Dendritic cell treated with granulocyte-macrophage colony-stimulating factor and Interleukin-4, amounts not matched to agents 40 ng/mL and 50 ng/mL, for 4 days (primary cell): ENCODE measurements at regions not wholly inside any gene's neighbourhood (a gene's known extent, or its start where the extent isn't known, plus 50 kb on each side); places are given as distances from the start of the nearest gene placed in this dataset.

ENCODE experiments used
- H3K27ac Mint-ChIP-seq: one replicate; pipeline ENCODE4 v1.8.0; 2022; ENCODE audit warnings: mild to moderate bottlenecking, mixed read lengths
- H3K27me3 Mint-ChIP-seq: one replicate; pipeline ENCODE4 v1.8.0; 2022; ENCODE audit warnings: mild to moderate bottlenecking, mixed read lengths
- H3K36me3 Mint-ChIP-seq: one replicate; pipeline ENCODE4 v1.8.0; 2022; ENCODE audit warnings: low read depth, mixed read lengths
- H3K4me1 Mint-ChIP-seq: one replicate; pipeline ENCODE4 v1.8.0; 2022; ENCODE audit warnings: low read depth, mixed read lengths
- H3K4me3 Mint-ChIP-seq: one replicate; pipeline ENCODE4 v1.8.0; 2022; ENCODE audit warnings: mild to moderate bottlenecking, moderate library complexity, mixed read lengths
- H3K9me3 Mint-ChIP-seq: one replicate; pipeline ENCODE4 v1.8.0; 2022; ENCODE audit warnings: mixed read lengths
- intact Hi-C: fragments of 100-400 bp; cut with micrococcal nuclease; formaldehyde crosslinking; loops from one replicate; pipeline ENCODE4 v1.15.0; 2022

DNA sequence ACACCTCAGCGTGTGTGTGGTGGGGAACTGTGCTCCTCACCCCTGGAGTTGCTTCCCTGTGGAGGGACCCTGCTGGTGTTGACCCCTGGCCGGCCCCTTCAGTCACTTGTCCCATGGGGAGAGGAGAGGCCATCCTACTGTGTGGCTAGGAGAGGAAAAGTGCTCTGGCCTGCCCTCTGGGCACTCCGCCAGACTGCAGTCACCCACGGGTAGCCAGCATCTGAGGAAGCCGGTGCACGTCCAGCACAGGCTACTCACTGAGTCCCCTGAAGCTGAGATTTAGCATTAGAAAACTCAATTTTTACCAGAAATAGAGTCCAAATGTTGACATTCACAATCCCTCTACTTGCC lies 211.5 kb upstream of the RAB6C start:
- Mint-ChIP-seq H3K9me3 (peaks cover 7% of the 10 kb centered on the region), H3K27ac (no peak overlapping the region), H3K36me3 (no peaks in the 10 kb centered on the region), H3K27me3 (peaks cover 44% of the 10 kb centered on the region), H3K4me1 (peaks cover 14% of the 10 kb centered on the region), H3K4me3 (no peak overlapping the region)
- intact Hi-C loops, result no loop called here

DNA sequence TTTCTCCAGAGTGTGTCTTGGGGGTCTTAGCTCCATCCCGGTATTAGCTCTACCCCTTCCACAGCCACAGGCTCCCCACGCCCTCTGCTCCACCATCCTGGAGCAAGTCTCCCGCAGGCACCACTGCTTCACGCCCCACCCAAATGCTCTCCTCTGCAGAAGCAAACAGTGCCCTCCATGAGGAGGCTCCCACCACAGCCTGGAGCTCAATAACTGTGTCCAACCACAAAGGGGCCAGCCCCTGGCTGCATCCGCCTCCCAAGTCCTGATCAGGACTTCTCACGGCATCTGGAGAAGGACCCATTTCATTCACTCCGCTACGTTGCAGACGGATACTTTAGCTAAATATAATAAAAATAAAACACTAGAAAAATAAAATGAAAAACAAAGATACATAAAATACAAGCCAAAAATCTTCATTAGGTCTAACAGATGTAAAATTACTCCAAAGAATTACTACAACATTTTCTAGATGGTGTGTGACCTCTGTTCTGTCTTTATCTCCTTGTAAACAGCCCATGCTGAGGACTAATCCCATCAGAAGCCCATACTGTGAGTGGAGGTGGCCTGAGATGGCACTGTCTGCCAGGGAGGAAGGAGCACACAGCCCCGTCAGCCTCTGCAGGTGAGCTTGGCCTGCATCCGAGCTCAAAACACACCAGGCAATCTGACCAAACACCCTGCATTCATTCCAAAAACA lies 210.8 kb upstream of the RAB6C start:
- intact Hi-C loops, result no loop called here
- Mint-ChIP-seq H3K4me3 (no peak overlapping the region), H3K36me3 (no peaks in the 10 kb centered on the region), H3K27ac (no peak overlapping the region), H3K9me3 (peaks cover 7% of the 10 kb centered on the region), H3K4me1 (peaks cover 14% of the 10 kb centered on the region), H3K27me3 (peaks cover 44% of the 10 kb centered on the region)

DNA sequence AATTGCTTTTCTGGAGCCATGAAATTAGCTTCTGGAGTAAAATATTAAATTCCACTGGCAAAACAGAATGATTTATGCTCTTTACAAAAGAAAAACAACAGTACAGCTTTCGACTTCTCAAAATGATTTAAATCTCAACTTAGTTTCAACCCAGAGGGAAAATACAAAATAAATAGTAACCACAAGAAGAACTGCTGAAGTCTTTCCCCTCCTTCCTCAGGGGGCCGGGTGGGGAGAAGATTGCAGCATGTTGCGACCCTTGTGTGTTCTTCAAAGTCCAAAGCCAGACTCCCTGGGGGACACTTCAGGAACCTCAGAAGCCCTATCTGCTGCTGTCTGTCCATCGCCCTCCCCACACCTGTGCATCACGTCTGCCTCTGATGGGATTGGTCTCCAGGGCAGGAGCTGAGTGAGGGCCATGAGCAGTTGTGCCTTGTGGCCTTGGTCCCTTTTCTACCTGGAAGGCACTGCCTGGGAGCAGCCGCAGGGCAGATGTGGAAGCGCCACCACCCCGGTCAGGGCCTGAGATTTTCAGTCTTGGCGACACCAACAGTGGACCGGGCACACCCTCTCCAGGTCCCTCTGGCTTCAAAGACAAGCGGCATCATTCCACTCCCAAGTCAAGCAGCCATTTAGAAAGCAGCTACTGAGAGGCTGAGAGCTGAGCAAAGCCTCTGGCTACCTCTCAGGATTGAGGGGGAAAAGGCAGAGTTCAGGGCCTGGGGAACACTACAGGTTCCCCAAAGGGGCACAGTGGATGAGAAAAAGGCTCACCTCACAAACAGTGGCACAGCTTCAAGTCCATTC lies 210.1 kb upstream of the RAB6C start:
- intact Hi-C loops, result no loop called here
- no peak overlapping the region for H3K27ac Mint-ChIP-seq

DNA sequence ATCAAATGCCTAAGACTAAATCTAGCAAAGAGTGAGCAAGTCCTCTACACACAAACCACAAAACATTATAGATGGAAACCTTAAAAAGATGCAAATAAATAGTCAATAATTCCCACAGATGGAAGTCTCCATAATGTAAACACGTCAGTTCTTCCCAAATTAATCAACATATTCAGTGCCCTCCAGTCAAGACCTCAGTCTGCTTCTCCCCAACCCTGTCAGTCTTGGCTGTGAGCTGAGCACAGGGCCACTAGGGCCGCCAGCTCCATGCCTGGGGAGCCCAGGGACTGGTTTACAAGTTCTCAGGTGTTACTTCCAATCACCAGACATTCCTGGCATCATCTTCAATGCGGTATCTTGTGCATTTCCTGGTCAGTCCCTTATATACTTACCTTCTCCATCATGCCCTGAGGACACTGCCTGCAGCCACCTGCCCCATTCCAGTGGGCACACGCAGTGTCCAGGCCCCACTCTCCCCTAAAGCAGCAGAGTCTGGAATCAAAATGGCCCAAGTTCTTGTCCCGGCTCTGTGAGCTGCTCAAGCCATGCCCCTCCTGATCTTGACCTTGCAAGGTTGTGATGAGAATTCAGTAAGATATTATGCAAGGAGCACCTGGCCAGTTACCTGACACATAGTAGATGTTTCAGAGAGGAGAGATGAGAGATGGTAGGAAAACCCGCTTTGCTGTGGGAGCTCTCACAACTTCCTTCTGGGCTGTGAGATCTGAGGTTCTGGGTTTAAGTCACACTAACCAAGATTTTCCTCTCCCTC lies 207.9 kb upstream of the RAB6C start:
- peaks cover 7% of the 10 kb centered on the region for H3K4me1 Mint-ChIP-seq
- H3K4me3 Mint-ChIP-seq, result no peak overlapping the region
- H3K36me3 Mint-ChIP-seq, result no peaks in the 10 kb centered on the region
- intact Hi-C loops, result no loop called here
- peaks cover 31% of the 10 kb centered on the region for H3K27me3 Mint-ChIP-seq
- H3K9me3 Mint-ChIP-seq, result peaks cover 7% of the 10 kb centered on the region
- no peak overlapping the region for H3K27ac Mint-ChIP-seq

More for the DNA sequence above, 210.1 kb upstream of the RAB6C start:
- H3K36me3 Mint-ChIP-seq, result no peaks in the 10 kb centered on the region
- peaks cover 7% of the 10 kb centered on the region for H3K9me3 Mint-ChIP-seq
- H3K4me3 Mint-ChIP-seq, result no peak overlapping the region
- H3K4me1 Mint-ChIP-seq, result peaks cover 14% of the 10 kb centered on the region
- H3K27me3 Mint-ChIP-seq, result peaks cover 46% of the 10 kb centered on the region

DNA sequence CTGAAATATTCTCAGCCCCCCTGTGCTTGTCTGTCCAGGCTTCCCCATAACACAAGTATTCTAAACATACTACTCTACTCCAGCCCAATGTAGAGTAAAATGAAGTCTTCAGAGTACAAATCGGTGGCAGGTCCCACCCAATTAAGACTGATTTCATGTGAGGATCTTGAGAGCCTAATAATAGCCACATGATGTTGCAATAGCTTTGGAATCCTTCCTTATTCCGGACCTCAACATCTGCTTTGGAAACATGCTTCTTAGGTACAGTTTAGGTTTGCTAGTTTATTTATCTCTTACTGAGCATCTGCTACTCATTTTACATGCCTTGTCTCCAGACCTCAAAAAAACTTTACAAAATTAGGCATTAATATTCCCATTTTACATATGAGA lies 207.3 kb upstream of the RAB6C start:
- Mint-ChIP-seq H3K27me3 (peaks cover 27% of the 10 kb centered on the region), H3K4me3 (no peak overlapping the region), H3K36me3 (no peaks in the 10 kb centered on the region), H3K9me3 (peaks cover 7% of the 10 kb centered on the region), H3K27ac (no peak overlapping the region), H3K4me1 (peaks cover 7% of the 10 kb centered on the region)
- intact Hi-C loops, result no loop called here

DNA sequence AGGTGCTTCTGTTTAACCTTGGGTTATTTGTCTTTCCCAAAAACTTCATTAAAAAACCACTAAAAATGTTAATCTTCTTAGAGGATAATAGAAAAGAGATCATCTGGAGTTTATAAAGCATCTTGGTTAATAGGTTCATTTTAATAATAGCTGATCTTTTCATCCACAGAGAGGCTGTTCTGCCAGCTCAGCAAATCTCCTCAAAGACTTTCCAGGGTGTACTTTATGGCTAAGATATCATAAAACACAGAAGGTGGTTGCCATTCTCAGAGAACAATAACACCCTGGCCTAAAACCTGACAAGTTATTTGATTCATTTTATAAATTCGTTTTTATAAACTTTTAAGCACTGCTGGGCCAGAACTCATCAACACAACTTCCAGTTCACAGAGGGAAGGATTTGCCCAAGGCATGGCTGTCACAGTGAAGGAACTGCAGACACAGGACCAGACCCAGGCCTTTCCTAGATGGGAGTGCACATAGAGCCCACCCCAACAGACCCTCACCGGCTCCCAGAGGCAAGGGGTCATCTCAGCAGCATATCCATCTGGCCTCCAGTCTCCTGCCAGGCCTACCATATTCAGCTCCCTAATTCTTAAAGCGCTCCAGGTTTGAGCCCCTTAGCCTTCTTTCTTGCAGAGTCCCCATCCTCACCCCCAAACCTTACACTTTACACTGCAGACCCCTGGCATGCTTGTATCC lies 203.4 kb upstream of the RAB6C start:
- H3K27me3 Mint-ChIP-seq, result peaks cover 25% of the 10 kb centered on the region
- H3K9me3 Mint-ChIP-seq, result peaks cover 7% of the 10 kb centered on the region
- intact Hi-C loops, result no loop called here

DNA sequence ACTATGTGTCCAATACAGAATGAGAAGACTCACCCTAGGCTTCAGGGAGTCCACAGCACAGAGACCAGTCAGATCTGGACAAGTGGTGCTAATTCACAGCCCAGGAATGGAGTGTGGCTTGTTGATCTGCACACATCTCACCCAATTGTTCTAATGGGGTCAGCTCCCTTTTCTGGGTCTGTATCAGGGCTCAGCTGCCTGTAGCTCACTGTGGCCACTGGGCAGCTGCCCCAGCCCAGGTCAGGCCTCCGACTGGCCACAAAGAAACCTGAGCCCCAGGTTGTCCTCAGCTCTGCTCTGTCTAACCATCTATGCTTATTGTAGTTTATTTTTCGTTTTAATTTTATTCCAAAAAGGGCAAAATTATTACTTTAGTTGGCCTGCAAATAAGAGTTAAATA lies 202.3 kb upstream of the RAB6C start:
- no peak overlapping the region for H3K27ac Mint-ChIP-seq
- intact Hi-C loops, result no loop called here
- H3K4me1 Mint-ChIP-seq, result peaks cover 1% of the 10 kb centered on the region
- peaks cover 7% of the 10 kb centered on the region for H3K9me3 Mint-ChIP-seq
- H3K27me3 Mint-ChIP-seq, result peaks cover 26% of the 10 kb centered on the region
- H3K36me3 Mint-ChIP-seq, result no peaks in the 10 kb centered on the region
- no peak overlapping the region for H3K4me3 Mint-ChIP-seq

More for the DNA sequence above, 203.4 kb upstream of the RAB6C start:
- no peak overlapping the region for H3K4me3 Mint-ChIP-seq
- no peak overlapping the region for H3K27ac Mint-ChIP-seq
- no peaks in the 10 kb centered on the region for H3K36me3 Mint-ChIP-seq
- H3K4me1 Mint-ChIP-seq, result peaks cover 7% of the 10 kb centered on the region

DNA sequence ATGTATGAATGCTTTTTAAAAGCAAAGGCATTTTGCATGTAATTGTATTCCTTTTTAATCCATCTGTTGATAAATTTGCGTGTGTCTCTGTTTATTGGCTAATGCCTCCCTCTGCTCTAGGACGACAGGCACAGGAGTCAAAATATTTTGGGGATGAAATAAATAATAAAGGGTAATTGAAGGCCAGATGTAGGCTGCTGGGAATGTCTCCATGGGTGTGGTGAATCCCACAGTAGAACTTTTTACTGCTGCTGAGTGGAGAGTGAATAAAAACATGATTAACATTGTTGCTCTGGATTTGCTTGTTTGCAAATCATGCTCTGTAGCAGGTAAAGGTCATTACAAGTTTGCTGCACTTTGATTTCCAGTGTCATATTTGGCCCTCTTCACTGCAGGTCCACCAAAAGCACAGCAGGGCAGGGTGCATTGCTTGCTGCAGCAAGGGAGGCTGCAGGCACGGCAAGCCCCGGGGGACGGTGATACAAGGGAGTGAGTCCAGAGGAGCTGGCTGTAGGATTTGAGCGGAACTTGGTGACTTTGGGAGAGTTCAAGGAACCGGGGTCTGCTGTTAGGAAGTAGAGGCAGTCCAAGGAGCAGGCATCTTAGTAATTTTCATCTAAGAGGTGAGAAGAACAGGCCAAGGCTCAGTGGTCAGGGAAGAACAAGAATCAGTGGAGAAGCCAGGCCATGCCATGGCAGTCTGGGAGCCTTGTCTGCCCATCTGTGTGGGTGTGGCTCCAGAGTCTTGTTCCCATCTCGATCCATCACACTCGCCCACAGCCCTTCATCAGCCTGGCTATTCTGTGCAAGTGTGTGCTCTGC lies 201.5 kb upstream of the RAB6C start:
- Mint-ChIP-seq H3K4me3 (no peak overlapping the region), H3K9me3 (no peaks in the 10 kb centered on the region), H3K4me1 (no peaks in the 10 kb centered on the region), H3K27me3 (peaks cover 26% of the 10 kb centered on the region), H3K27ac (no peak overlapping the region), H3K36me3 (no peaks in the 10 kb centered on the region)
- intact Hi-C loops, result no loop called here

DNA sequence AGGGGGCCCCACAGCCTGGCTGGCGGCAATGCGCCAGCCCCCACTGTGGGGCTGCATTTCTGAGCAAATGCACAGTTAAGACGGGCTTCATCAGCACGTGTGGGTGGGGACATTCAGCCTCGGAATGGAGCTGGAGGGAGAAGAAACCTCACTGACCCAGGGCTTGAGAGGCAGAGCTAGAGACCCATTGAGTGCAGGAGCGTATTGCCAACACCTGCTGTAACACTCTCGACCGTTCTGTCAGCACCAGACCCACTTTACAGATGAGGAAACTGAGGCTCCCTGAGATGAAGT lies 200.9 kb upstream of the RAB6C start:
- intact Hi-C loops, result no loop called here
- Mint-ChIP-seq H3K4me3 (no peak overlapping the region), H3K27me3 (peaks cover 27% of the 10 kb centered on the region), H3K9me3 (no peaks in the 10 kb centered on the region), H3K27ac (no peak overlapping the region), H3K36me3 (no peaks in the 10 kb centered on the region), H3K4me1 (no peaks in the 10 kb centered on the region)

DNA sequence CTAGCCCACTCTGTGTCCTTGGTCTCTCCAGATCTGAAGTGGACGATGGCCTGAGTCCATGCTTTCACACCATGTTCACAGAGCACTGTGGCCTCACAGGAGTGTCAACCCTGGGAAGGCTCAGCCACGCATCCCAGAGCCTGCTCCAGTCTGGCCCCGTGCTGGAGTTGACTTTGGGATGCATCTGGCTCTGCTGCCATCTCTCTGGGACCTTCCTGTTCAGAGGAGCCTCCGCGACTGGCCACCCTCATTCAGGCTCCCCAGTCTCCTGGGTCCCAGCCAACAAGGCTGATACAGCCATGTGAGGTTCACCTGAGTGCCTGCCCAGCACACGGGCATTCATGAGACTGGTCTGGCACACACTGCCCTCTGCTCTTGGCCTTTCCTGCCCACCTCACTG lies 199.7 kb upstream of the RAB6C start:
- Mint-ChIP-seq H3K9me3 (no peaks in the 10 kb centered on the region), H3K4me3 (no peak overlapping the region), H3K27me3 (peaks cover 26% of the 10 kb centered on the region), H3K36me3 (no peaks in the 10 kb centered on the region), H3K4me1 (no peaks in the 10 kb centered on the region), H3K27ac (no peak overlapping the region)
- intact Hi-C loops, result no loop called here

DNA sequence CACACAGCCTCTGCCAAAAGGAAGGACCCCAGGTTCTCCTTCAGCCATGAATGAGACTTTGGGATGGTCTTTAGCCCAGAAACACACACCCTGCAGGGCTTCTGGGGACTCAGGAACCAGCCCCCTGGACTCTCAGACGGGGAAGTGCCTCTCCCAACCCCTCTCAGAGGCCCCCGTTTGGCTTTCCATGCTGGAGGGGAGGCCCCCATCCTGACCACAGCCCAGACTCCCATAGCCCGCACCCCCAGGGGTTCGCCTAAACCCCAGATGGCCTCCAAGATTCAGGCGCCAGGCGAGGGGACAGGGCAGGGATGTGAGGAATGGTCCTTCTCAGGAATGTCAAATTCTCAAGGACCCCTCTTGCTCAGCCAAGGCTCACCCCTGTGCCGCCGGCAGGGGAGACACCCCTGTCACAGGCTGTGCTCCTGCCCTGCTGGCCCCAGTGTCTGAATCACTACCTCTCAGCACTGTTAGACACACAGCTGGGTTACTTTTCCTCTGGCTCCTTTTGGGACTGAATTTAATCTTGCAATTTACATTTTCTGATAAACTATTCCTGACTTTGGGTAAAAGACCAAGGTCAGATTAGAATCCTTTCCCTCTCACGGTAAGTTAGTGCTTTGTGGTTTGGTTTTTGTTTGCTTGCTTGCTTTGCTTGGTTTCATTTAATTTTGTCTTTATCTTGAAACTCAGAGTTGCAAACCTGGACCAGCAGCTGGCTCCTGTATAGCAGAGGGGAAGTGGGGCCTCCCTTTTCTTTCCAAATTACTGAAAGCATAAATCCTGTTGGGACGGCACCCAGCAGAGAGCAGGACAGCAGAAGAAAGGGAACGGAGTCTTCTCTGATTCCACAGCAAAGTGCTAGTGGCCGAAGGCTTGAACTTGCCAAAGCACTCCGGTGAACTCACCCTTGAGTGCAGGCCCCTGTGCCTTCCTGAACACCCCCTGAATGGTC lies 198.9 kb upstream of the RAB6C start:
- intact Hi-C loops, result no loop called here
- Mint-ChIP-seq H3K27ac (no peak overlapping the region), H3K4me1 (no peaks in the 10 kb centered on the region), H3K4me3 (no peak overlapping the region), H3K36me3 (no peaks in the 10 kb centered on the region), H3K27me3 (peaks cover 26% of the 10 kb centered on the region), H3K9me3 (no peaks in the 10 kb centered on the region)

DNA sequence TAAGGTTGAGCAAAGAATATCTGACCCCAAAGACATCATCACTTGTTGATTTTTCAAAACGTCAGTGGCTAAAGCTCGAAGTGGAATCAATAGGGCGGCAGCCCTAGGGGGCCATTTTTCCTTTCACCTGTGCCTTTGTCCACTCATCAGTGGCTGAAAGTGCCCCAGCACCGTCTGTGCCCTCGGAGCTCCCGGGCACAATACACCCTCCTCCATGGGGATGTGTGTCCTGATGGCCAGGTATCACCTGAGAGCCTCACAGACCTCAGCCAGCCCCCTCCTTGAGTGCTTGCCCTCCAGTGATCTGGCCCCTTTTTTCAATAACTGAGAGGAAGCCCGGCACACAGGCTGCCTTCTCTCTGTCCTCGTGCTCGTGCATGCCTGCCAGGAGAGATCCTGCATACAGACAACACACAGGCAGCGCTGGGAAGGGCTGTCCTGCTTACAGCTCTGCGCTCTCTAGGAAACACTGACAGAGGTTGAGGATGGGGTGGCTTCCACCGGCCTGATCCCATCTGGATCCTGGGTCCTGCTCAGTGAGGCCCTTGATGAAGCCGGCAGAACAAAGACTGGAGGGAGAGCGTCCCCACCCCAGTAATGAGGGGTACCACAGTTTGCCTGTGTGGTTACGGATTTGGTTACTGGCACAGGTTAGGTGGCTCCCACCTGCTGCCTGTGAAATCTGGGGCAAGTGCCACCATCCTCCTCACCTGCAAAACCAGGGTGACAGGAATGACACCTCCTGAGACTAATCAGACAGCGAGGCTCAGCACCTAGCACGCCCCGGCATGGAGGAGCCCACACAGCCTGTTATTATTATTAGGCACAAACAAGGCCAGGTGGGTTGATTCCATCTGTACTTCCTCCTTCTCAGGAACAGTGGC lies 197.5 kb upstream of the RAB6C start:
- Mint-ChIP-seq H3K9me3 (no peaks in the 10 kb centered on the region), H3K4me3 (no peak overlapping the region), H3K4me1 (no peaks in the 10 kb centered on the region), H3K36me3 (no peaks in the 10 kb centered on the region), H3K27me3 (peaks cover 28% of the 10 kb centered on the region), H3K27ac (no peak overlapping the region)
- intact Hi-C loops, result no loop called here
